ENCODE measurements at regions not wholly inside any gene's neighbourhood (a gene's known extent, or its start where the extent isn't known, plus 50 kb on each side); places are given as distances from the start of the nearest gene placed in this dataset.
"Not testable (repeated sequence)": the region's sequence is repeated elsewhere in the genome, so short reads cannot be mapped to it uniquely, and the experiment has no call there.

DNA sequence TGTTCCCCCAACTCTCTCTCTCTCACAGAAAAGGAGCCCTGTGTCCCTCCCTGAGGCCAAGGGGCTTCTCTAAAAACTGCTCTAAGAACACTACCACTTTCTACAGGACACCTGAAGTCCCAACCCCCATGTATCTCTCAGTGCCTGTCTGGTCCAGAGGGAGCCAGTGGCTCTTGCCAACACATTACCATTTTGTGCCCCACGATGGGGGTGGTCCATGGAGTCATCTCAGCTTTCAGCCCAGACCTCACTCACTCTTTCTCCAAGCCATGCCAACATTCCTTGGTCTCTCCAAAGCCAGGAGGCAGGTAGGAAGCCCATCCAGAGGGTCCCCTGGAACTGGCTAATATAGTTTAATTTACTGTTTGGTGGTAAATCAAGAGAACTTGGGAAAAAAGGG, 962.1 kb upstream of the DEFB115 start:
- DNase-seq (ENCODE audit: low read depth in 2 of 2, low spot score in 1 of 2), result not testable (repeated sequence)

DNA sequence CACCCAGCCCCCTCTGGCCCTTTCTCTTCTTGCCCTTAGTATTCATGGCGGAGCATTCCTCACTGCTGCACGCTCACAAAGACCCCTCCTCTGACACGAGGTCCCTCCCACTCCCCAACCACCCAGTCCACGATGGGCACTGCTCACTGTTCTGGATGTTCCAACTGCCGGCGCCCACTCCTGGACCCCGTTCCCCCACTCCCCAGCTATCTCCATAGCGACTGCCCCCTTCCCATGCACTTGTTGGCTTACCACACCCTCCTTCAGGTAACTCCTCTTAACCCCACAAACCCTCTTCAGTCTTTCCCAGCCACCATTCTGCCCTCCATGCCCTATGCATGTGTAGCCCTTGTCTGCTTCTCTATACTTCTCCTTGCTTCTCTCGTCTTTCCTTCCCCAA, 961.5 kb upstream of the DEFB115 start:
- not testable (repeated sequence) for DNase-seq (ENCODE audit: low read depth in 2 of 2, low spot score in 1 of 2)

DNA sequence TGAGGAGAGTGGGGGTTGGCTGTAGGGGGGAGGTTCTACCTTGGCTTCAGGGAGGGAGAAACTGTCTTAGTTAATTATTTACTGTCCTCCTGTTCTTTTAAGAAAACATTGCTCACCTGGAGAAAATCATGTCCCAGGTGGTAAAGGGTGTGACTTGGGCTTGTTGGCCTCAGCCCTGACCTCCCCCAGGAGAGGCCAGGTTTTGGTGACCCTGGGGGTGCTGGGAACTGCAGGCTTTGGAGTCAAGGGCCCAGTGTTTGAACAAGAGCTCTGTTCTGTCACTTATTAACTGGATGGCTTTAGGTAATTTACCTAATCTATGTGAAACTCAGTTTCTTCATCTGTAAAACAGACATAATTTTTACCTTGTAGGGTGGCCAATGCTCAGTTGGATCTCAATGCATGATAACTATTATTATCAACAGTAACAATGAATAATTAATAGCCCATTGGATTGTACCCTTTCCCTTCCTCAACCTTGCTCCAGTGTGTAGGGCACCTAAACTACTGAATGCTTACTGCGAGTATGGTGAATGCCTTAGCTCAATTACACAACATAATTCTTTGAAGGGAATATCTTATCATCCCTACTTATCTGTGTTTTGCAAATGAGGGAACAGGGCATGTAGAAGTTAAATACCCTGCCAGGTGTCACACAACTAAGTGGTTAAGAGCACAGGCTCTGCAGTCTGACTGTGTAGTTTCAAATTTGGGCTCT, 959.4 kb upstream of the DEFB115 start:
- DNase-seq (ENCODE audit: low read depth in 2 of 2, low spot score in 1 of 2), result not testable (repeated sequence)

DNA sequence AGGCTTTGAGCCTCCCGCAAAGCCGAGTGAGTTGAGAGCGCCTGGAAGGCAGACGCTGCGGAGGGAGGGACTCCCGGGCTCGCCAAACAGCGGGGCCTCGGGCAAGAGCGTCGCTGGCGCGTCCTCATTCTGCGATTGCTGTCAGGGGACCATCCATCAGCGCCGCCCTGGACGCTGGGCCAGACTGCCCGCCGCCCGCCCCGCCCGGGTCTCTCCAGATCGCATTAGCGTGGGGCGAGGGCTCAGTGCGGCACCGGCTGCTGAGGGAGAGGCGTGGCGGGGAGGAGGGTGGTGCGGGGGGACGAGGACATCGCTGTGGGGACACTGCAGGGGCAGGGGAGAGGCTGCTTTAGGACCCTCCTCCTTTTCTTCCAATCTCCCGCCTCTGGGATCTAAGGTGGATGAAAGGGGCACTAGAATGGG, 957.2 kb upstream of the DEFB115 start:
- not testable (repeated sequence) for DNase-seq (ENCODE audit: low read depth in 2 of 2, low spot score in 1 of 2)

DNA sequence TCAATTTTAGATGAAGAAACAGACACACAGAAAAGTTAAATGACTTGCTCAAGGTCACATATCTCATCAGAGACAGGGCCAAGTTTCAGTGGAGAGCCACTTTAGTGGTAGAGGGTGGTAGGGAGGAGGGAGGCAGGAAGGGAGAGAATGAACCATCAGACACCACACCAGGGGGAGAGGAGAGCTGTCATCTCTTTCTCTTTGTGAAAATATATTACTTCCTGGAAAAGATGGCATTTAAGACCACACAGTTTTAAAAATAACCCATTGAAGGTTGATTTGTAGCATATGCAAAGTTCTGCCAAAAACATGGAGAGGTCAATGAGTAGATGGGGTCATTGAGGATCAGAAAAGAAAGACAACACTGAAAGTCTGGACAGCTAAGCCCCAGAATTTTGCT, 954.7 kb upstream of the DEFB115 start:
- DNase-seq (ENCODE audit: low read depth in 2 of 2, low spot score in 1 of 2), result not testable (repeated sequence)

DNA sequence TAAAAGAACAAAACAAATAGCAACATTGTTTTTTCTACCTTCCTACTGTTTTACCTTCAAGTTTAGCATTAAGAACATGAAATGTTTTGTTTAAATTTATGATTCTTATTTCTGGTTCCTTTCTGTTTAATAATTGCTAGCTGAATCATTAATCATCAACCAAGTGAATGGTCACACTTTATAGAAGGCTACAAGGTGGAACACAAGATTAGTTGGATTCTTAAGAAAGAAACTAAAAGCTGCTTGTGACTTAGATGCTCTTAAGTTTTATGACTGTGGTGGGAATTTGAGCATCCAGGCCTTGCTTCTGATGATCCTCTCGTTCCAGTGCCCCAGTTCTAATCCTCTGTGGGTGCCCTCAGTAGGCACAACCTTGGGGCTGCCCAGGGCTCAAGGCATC, 947.5 kb upstream of the DEFB115 start:
- not testable (repeated sequence) for DNase-seq (ENCODE audit: low read depth in 2 of 2, low spot score in 1 of 2)

DNA sequence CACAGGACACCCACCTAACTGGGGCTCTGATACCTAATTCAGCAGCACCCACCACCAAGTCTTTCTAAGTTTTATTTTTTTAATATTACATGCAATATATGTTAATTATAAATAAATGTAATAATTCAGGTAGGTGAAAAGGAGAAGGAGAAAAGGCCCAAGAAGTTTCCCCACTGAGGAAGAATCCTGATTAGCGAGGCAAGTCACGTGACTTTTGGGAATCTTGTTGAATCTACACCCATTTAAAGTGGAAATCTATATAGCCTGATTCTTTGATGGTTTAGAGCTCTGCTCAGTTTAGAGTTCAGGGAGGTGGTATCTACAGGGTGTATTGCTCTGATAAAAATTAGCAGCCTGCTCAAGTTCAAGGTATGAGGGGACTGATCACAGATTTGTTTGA, 947.1 kb upstream of the DEFB115 start:
- not testable (repeated sequence) for DNase-seq (ENCODE audit: low read depth in 2 of 2, low spot score in 1 of 2)

DNA sequence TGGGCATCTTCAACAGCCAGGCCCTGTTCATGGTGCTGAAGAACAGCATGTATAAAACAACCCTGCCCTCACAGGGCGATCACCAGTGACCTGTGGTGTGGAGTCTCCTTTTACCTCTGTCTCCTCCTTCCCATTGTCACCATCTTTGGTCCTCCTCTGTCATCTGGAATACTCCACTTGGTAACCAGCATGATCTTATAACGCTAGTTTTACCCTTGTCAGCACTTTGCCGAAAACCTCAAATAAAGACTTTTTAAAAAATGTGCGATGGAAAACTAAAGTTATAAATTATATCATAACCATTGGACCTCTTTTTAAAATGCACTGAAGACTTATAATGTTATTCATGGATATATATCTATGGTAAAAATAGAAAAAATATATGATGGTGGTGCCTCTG, 945.2 kb upstream of the DEFB115 start:
- DNase-seq (ENCODE audit: low read depth in 2 of 2, low spot score in 1 of 2), result not testable (repeated sequence)

DNA sequence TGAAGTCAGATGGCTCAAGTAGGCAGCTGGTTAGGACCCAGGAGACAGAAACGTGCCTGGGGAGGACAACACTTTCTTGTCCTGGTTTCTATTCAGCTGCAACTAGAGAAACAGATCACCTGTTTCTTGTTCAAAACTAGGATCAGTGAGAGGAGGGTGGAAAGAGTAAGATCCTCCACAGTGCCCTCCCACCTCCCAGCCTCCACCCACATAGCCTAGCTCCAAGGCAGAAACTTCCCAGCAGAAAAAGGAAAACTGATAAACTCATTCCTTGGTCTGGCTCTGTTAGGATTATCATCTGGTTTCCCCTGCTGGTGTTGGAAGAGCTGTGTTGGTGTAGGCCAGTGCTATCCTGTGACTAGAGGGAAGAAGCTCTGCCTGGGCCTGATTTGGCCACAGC, 943.8 kb upstream of the DEFB115 start:
- DNase-seq (ENCODE audit: low read depth in 2 of 2, low spot score in 1 of 2), result not testable (repeated sequence)

DNA sequence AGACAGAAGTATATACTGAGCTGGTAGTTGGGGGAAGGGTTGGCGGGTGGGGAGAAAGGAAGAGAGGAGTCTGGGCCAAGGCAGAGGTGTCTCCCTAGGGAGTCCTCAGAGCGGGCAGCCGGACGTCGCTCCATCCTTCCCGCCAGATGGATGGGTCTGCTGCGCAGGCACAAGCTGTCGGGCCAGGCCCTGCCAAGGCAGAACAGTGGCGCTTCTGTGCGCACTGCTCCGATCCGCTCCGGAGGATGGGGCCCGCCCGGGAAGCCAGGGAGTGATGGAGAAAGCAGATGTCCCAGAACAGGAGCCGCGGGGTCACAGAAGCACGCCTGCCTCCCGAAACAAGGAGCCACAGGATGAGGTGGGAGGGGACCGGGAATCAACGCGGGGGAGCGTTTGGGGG, 941.4 kb upstream of the DEFB115 start:
- DNase-seq (ENCODE audit: low read depth in 2 of 2, low spot score in 1 of 2), result not testable (repeated sequence)

DNA sequence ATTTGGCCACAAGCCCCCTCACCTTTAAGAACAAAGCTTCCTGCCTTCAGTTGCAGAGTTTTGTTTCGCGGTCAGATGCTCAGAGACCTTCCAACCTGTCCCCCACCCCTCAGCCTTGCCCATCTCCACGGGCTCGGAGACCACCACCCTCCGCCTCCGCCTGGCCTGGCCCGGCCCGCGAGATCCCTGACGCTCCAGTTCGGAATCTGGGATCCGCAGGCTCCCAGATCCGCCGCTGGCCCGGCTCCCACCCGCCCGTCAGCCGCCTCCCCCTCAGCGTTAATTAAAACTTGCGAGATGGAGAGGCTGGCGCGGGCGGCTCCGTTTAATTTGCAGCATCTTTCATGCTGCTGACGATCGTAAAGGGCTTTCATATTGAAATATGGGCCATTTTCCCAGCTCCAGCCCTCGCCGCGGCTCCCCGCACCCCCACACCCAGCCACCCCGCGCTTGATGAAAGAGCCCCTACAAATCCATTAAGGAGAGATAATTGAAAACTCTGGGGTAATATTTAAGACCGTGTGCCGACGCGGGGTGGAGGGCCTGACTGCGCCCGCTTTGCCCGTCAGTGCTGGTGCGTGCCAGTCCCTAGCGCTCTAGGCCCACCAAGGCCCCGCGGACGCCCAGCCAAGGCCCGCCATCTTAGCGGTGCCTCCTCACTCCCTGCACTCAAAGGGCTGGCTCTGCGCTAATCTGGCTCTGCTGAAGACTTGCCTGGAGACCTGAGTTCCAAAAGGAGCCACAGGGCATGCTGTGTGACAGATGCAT, 940.7 kb upstream of the DEFB115 start:
- DNase-seq (ENCODE audit: low read depth in 2 of 2, low spot score in 1 of 2), result not testable (repeated sequence)

DNA sequence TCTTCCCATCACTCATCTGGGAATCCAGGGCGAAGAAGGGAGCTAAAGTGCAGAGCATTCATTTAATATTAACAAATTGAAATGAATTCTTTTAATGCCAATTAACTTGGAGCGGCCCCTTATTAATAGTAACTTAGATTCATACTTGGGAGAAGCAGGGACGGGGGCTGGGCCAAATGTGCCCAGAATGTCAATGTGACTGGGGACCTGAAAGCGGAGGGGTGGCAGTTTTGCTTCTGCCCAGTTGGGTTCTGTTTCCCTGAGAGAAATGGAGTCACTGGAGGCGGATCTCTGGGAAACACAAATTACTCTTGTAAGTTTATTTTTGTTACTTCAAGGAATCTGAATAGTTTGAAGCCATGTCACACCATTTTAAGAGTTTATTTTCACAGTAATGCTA, 923.7 kb upstream of the DEFB115 start:
- DNase-seq (ENCODE audit: low read depth in 2 of 2, low spot score in 1 of 2), result not testable (repeated sequence)

DNA sequence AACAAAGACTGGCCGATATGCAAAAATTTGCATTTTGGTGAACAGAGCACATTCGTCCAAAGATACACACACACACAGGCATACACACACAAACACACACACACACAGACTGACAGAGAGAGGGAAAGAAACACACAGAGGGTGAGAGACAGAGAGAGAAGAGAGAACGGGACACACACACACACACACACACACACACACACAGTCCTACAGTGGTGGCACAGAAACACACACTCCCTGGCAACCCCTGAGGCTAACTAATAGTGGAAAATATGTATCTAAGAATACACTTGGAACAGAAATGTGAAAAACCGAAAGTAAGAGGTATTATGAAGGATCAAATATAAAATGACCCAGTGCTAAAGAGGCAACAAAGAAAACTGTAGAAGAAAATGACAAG, 919.9 kb upstream of the DEFB115 start:
- DNase-seq (ENCODE audit: low read depth in 2 of 2, low spot score in 1 of 2), result not testable (repeated sequence)

DNA sequence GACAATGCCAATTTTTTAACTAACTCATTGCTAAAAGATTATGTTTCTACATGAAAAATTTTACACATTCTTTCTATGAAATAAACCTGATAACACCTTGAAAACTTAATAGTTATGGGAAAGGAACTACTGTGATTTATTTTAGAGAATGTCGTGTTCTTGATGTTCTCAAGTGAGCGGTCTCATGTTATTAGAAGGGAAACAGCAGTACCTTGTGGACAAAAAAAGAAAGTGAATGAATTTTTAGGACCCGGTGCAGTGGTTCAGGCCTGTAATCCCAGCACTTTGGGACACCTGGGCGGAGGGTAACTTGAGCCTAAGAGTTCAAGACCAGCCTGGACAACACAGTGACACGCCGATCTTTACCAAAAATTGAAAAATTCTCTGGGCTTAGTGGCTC, 908.5 kb upstream of the DEFB115 start:
- DNase-seq (ENCODE audit: low read depth in 2 of 2, low spot score in 1 of 2), result not testable (repeated sequence)

DNA sequence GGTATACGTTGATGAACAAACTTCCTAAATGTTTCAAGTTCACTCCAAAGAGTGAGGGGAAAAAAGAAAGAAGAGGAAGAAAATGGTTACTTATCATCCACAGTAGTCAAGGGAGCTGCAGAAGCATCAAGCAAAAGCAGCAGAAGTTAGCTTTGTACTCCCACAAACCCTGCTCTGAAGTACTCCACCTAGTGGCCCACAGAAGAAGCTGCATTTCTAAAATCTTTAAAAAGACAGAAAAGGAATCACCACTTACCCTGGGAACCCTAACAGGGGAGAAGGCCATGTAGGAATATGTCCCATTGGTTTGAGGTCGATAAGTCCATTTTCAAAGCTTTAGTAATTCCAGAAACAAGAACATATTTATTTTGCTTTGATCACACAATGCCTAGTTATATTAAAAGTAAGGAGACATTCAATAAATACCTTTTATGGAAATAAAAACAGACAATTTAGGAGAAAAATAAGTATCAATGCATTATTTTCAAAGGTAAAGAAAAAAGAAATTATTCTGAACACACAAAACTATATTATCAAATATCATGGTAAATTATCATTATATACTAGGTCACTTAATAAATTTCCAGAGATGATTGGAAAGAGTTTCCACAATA, 900.5 kb upstream of the DEFB115 start:
- DNase-seq (ENCODE audit: low read depth in 2 of 2, low spot score in 1 of 2), result not testable (repeated sequence)

DNA sequence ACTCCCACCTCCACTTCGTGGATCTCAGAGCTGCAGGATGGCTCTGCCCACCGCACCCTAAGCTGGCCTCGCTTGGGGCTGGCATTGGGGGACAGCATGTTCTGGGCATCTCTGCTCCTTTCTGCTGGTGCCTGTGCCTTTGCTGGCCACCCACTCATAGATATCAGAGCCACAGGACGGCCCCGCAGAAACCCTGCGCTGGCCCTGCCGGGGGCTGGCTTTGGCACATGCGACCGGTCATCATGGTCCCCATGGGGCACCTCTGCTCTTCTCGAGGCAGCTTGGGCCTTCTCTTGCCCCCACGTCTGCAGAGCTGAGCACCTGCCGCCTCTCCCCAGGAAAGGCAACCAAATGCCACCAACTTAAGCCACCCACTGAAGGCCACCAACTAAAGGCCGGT, 895.7 kb upstream of the DEFB115 start:
- not testable (repeated sequence) for DNase-seq (ENCODE audit: low read depth in 2 of 2, low spot score in 1 of 2)

DNA sequence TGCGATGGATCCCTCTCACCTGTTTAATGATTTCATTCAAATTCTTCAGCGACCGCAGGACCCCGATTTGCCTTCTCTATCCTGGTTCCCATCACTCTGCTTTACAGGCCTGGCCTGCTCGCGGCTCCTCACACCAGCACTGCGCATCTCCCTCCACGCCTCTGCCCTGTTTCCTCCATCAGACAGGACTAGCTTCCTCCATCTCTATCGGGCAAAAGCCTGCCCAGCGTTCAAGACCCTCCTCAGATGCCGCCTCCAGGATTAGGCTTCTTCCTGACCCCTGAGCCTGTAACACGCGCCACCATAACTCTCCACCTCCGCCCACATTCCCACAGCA, 881.1 kb upstream of the DEFB115 start:
- DNase-seq (ENCODE audit: low read depth in 2 of 2, low spot score in 1 of 2), result not testable (repeated sequence)

DNA sequence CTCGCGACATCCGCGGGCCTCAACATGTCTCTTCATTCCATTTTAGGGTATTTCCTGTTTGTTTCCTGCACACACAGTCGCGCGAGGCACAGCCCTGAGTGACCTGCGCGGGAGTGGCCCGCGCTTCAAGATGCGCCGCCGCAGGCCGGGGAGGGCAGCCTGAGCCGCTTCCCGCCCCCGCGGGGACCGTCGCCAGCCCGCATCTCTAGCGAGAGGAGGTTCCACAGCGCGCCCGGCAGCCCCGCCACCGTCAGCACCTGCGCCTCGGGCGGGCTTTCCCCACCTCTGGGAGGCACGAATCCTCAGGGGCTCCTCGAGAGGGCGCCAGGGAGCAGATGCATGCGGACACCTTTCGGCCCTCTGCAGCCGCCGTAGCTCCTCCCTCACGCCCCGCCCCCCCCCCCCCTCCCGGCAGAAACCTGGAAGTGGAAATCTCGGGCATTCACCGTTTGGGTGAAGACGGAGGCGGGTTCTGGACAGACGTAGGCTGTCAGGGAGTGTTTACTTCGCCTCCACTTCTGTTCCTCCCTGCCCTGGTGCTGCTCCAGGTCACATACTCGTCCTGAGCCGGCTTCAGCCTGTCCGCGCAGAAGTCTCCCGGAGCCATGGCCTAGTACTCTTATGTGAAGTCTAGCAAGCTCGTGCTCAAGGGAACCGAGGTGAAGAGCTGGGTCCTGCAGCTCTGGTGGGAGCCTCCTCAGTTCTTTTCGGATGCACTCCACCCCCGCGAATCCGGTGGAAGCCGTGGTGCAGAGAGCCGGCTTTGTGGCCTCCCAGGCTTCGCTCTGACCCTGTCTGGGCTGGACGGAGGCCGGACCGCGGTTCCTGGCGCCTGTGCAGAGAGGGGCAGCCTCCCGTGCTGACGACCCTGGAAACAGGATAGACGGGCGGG, 880.5 kb upstream of the DEFB115 start:
- DNase-seq (ENCODE audit: low read depth in 2 of 2, low spot score in 1 of 2), result peak; percentile 72 to 78

DNA sequence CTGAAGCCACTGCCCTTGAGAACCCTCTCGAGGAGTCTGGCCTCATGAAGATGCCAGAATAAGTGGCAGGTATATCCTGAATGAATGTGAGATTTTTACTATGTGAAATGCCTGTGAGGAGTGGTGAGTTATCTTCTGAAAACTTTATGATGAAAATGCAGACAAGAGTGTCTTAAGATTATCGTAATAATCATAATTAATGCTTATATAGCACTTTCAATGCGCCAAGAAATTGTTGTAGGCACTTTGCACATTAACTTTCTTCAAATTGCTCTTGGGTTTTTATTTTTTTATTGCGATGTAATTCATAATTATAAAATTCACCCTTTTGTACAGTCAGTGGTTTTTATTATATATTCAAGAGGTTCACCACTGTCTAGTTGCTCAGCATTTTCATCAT, 879.1 kb upstream of the DEFB115 start:
- not testable (repeated sequence) for DNase-seq (ENCODE audit: low read depth in 2 of 2, low spot score in 1 of 2)

DNA sequence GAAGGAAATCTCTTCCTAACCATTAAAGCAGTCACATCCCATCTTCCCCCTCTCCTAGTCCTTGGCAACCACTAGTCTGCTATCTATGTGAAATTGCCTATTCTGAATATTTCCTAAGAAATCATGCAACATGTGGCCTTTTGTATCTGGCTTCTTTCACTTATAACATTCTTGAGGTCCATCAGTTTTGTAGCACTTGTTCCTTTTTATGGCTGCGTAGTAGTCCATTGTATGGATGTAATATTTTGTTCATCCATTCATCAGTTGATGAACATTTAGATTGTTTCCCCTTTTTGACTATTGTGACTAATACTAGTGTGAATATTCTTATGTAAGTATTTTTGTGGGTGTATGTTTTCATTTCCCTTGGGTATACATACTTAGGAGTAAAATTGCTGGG, 878.7 kb upstream of the DEFB115 start:
- not testable (repeated sequence) for DNase-seq (ENCODE audit: low read depth in 2 of 2, low spot score in 1 of 2)

DNA sequence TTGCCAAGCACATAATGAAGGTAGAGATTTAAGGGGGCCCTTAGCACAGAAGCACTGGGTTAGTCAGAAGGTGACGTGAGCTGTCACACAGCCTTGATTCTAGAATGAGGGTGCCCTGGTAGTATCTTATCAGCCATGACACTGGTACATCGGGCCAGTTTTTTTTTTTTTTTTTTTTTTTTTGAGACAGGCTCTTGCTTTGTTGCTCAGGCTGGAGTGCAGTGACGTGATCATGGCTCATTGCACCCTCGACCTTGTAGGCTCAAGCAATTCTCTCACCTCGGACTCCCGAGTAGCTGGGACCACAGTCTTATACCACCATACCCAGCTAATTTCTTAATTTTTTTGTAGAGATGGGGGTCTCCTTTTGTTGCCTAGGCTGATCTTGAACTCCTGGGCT, 872.6 kb upstream of the DEFB115 start:
- not testable (repeated sequence) for DNase-seq (ENCODE audit: low read depth in 2 of 2, low spot score in 1 of 2)
